Stimulated activated CD4-positive, alpha-beta T cell treated with anti-CD3 and anti-CD28 coated beads, Interleukin-2, amount 100 ng/mL, for 4 hours (primary cell): ENCODE measurements at regions not wholly inside any gene's neighbourhood (a gene's known extent, or its start where the extent isn't known, plus 50 kb on each side); places are given as distances from the start of the nearest gene placed in this dataset.

ENCODE experiments used
- DNase-seq: peaks from one replicate; pipeline ENCODE4 v3.0.0-alpha.2; 2020; ENCODE audit warnings: low read depth

GRCh38 chr6:147716434-147716833 lies 207.9 kb downstream of the SAMD5 start:
- DNase-seq = no peak

GRCh38 chr6:147717991-147718390 lies 209.5 kb downstream of the SAMD5 start:
- no peak for DNase-seq

GRCh38 chr6:147722158-147722557 lies 213.7 kb downstream of the SAMD5 start:
- DNase-seq = no peak

DNA sequence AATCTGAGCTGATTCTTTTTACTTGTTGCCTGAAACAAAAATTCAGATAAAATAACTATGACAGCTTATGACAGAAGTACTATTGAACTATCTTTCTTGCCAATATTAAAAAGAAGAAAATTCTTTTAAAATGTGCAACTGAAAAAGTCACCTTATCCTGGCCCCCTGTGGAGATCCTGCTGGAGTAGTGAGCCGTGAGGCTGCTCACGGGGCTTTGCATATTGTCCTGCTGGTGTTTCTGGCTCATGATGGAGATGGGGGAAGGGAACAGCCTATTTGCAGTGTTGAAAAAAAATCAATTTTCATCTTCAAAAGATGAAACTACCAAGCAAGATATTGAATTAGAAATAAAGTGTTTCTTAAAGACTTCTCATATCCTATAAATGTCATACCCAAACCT lies 216.0 kb downstream of the SAMD5 start:
- no peak for DNase-seq

- DNase-seq = no peak
Observed at GRCh38 chr6:147726342-147726741, 217.9 kb downstream of the SAMD5 start.

DNA sequence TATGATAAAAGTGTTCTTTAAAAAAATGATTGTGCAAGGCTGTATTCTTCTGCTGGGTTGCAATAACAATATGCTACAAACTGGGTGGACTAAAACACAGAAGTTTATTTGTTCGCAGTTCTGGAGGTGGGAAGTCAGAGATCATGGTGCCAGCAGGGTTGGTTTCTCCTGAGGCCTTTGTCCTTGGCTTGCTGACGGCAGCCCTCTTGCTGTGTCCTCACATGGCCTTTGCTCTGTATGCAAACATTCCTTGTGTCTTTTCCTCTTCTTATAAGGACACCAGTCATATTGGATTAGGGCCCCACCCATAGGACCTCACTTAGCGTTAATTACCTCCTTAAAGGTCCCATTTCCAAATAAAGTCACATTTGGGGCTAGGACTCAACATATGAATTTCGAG lies 220.4 kb downstream of the SAMD5 start:
- no peak for DNase-seq

DNA sequence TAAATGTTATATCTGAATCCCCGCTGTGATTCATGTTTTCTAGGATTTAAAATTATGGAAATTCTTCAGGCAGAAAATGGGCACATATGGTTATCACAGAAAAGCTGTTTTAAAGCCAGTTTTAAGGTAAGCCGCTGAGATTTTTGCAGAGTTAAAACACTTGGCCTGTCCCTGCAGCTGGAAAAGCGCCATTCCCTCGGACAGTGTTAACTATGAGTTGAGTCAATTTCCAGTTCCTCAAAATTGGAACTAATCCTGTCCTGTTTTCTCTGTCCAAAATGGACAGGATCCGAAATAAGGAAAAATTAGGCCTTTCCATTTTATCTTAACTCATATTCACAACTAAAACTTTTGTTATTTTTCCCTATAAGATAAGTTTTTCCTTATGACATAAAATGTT lies 225.2 kb downstream of the SAMD5 start:
- DNase-seq = no peak

DNA sequence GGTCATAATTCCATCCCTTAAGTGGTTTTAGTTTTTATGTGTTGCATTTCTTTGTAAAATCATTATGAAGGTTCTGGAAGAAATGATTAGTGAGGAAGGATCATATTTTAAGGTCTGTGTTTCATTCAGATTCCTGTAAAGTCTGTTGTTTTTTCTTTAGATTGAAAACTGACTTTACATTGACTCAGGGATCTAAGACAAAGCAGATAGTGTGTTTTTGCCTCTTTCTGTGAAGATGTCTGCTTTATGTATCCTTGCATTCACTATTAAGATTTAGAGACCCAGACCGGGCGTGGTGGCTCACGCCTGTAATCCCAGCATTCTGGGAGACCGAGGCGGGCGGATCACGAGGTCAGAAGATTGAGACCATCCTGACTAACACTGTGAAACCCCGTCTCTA lies 225.7 kb downstream of the SAMD5 start:
- DNase-seq = no peak

DNA sequence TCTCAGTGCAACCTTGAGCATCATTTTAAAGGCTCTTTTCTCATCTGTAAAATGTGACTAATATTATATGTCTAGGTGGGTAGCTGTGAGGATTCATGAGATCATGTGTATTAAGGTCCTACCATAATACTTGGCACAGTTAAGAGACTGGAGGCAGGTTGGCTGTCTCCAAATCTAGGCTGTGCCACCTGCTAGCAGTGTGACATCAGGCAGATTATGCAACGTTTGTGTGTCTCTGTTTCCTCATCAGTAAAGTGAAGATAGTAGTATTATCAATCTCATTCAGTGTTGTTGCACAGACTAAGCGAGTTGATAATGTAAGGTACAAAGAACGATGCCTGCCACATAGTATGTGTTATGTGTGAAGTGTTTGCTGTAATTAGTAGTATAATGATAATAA lies 227.4 kb downstream of the SAMD5 start:
- DNase-seq = no peak

DNA sequence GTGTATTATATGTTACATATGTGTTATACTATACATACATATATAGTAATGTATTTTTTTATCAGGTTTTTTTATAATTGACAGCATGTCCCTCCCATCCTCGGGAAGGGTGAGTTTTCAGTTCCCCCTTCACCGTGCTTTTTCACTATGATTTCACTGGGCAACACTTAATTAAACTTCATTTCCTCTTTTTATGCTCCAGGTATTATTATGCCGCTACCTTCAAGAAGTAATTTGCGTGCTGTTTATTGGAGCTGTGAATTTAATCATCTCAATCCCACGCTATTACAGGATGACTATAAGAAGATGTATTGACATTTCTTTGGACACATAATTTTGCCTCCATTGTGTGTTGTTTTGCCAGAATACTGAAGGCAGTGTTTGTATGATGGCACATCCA lies 228.6 kb downstream of the SAMD5 start:
- no peak for DNase-seq

DNA sequence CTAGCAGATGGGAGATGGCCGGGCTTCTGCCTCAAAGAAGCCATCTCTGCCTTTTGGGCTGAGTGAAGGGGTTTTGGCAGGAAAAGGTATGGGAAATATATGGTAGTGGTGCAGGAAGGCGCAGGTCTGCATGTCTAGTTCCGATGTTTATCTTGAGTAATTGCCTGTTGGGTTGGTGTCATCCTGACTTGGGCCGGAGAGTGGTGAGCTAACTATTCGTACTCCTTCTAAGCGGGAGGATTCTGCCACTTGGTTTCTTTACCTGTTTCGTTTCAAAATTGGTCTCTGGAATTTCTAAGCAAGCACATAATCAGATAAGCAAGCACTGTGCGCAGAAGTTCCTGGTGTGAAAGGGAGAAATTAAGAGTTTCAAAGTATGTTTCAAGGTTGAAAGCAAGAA lies 229.6 kb downstream of the SAMD5 start:
- DNase-seq = no peak

- DNase-seq = no peak
Observed at GRCh38 chr6:147738516-147739162, 230.1 kb downstream of the SAMD5 start.

DNA sequence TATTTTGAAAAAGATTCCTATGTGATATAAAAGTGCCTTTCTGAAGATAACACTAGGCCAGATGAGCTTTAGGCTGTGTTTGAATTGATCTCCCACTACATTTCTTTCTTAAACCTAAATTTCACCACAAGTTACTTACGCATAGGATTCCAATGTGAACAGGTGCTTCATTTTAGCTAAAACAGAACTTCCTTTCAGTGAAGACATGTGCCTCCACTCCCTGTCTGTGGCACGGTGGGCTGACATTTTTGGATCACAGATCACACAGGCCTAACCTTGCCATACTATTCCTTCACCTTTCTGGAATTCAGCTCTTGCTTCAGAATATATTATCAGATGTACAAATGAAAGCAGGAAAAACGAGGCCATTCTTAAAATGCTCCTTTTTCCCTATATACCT lies 231.8 kb downstream of the SAMD5 start:
- no peak for DNase-seq

DNA sequence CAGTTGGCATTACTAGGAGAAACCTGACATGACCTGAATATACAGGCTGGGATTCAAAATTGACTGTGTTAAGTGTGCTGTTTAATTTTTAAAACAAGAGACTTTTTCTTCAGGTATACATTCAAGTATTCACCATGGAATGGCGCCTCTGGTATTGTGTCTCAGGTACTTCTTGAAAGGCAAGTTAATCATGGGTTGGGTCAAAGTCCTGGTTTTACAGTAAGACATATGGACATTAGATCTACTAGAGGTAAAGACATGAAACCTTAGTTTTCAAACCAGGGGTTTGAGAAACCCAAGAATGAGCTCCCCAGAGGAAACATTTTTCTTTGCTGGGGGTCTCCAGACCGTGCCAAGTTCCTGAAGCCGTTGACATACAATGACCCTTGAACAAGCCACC lies 232.4 kb downstream of the SAMD5 start:
- no peak for DNase-seq

DNA sequence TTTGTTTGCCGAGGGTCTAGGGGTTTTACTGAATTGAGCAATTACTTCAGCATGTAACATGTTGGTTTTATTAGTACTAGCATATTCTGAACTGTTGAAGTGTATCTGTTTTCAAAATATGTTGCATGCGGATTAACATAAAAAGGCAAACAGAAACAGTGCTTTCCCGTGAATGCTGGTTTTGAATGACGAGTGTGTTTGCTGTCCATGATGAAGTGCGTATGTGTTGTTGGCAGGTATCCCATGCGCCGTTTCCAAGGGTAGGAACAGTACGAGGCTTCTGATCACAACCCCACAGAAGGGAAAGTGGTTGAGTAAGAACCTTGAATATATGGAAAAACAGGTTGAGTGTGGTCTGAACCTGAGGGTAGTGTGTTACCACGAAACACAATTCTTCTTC lies 232.9 kb downstream of the SAMD5 start:
- no peak for DNase-seq

DNA sequence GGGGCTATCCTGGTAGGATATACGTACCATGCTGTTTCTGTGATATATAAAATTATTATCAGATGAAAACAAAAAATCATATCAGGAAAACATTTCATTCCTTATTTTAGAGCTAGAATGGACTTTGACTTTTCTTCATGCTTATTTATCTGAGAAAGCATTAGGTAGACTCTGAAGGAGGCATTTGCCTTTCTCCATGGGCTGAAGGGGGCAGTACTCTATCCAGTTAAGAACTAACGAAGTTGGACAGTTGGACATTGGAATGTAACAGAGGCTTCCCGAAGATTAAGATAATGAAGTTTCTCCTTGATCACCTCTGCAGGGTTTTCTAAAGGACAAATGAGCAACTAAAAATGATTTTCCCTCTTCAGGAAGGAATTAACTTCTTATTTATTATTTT lies 233.9 kb downstream of the SAMD5 start:
- no peak for DNase-seq

GRCh38 chr6:147744012-147744411 lies 235.5 kb downstream of the SAMD5 start:
- no peak for DNase-seq

- DNase-seq = no peak
Observed at GRCh38 chr6:147749331-147749730, 240.8 kb downstream of the SAMD5 start.

DNA sequence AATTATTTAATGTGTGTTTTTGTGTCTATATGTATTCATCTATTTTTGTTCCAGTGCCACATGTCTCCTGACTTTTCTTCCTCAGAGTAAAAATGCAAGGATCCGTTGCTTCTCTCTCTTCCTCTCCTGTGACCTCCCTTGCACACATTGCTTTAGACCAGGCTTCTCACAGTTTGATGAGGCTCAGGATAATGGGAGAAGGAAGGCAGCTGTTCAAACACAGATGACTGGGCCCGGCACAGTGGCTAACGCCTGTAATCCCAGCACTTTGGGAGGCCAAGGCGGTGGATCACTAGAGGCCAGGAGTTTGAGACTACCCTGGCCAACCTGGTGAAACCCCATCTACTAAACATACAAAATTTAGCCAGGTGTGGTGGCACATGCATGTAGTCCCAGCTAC lies 241.9 kb downstream of the SAMD5 start:
- no peak for DNase-seq

GRCh38 chr6:147751232-147751631 lies 242.7 kb downstream of the SAMD5 start:
- no peak for DNase-seq

DNA sequence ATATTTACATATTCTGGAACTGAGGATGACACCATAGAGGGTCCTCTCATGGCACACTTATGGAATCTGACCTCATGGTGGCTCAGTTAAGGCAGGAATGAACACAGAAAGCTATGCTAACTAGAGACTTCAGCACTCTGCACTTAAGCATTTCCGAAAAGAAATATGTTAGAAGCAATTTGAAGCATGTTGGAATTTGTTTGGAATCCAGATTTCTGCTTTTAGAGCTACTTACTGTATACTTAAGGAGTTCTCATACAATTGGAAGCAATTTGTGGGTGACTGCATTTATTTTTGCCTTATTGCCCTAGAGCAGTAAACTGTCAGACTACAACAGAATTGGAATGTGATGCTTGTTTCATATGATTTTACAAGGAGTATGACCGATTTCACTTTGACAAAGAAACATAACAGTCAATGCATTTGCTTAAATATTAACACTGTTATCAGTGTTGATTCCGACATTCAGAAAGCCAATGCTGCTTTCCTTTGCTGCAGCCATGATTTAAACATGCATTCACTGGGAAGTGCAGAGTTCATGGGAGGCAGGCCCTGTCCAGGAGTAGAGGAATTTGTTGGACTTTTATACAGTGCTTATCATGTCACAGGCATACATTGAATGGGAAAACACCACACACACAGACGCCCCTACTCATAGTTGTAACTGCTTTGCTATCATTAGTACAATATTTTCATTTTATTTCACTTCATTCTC lies 244.4 kb downstream of the SAMD5 start:
- no peak for DNase-seq

DNA sequence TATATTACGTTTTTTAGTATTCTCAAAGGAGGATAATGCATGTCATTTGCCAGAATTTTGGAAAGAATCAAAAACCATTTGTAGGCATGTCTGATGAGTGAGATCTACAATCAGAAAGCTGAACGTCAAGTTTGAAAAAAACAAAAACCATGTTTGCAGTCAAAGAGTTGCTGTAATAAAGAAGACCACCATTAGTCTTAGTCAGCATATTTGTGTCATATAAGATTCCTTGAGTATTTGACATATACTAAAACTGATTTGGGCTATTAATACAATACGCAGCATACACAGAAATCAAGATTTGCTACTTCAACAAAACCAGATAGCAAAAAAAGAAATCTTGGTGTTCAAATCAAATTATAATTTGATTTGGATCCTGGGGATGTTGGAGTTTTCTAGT lies 247.5 kb downstream of the SAMD5 start:
- no peak for DNase-seq

GRCh38 chr6:147756891-147757290 lies 248.4 kb downstream of the SAMD5 start:
- no peak for DNase-seq

DNA sequence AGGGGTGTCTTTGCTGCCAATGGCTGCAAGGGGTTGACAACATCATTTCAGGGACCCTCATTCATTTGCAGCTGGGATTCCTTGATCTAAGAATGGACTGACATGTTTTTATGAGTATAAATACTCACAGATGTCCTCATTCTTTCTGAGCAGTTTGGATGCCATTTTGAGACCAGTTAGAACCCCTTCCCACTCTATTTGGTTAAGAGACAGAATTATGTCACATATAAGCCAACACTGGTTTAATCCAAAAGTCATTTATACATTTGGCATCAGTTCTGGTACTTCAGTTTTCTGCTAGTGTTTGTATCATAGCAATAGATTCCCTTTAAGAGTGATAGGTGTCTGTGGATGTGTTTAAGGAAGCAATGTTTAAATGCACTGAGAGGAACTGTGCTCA lies 248.8 kb downstream of the SAMD5 start:
- no peak for DNase-seq
